Heart left ventricle (tissue), 13 donors: ENCODE measurements at regions not wholly inside any gene's neighbourhood (a gene's known extent, or its start where the extent isn't known, plus 50 kb on each side); places are given as distances from the start of the nearest gene placed in this dataset.

Experiments
- POLR2A ChIP-seq, 2 donors: fragments of 450-650 bp; IDR thresholded peaks; one replicate each; pipeline ENCODE4 v1.6.1; 2017; ENCODE audit warnings: antibody characterized with exemption in 2 of 2, mild to moderate bottlenecking in 2 of 2, moderate library complexity in 2 of 2
- TF ChIP-seq, protein P1 (sequence below), 12 donors: fragments of 200-600 bp; sonication (generic) in 4 of 12; IDR thresholded peaks; one replicate each; pipeline versions ENCODE4 v1.5.0 to v1.8.0; 2018 to 2022; ENCODE audit warnings: antibody characterized with exemption in 12 of 12, mild to moderate bottlenecking in 5 of 12
- donor health status: ischemic (EF 13 %, LVEDD 7.1; RV severe dilation, severe dysfunction).
- donor health status: DM: no; HTN: yes; CAD: no.
- donor health status: DM: no; HTN: no; CAD: no.
- donor health status: ischemic (EF 25% LVEDD 6.9; RV normal size, moderate dysfunction).
- donor health status: ischemic (EF 25% LVEDD 5.7; RV mildly dilated, moderate dysfunction).
- donor health status: ischemic (EF 35%, LVEDD 5.7; RV mildly dilated, moderate dysfunction).
- donor health status: nonischemic (EF 11% LVEDD 7.7; RV severe dilation, severe dysfunction).
- donor health status: DM: yes; HTN: yes; CAD: no.
- donor health status: PGD.
- donor health status: ischemic (EF 29% LVEDD 5.4; RV normal size, mild dysfunction).
- donor health status: nonischemic (EF 23%, LVEDD 6.1; RV moderate dilation, normal function).

- TF ChIP-seq, protein P1, sequence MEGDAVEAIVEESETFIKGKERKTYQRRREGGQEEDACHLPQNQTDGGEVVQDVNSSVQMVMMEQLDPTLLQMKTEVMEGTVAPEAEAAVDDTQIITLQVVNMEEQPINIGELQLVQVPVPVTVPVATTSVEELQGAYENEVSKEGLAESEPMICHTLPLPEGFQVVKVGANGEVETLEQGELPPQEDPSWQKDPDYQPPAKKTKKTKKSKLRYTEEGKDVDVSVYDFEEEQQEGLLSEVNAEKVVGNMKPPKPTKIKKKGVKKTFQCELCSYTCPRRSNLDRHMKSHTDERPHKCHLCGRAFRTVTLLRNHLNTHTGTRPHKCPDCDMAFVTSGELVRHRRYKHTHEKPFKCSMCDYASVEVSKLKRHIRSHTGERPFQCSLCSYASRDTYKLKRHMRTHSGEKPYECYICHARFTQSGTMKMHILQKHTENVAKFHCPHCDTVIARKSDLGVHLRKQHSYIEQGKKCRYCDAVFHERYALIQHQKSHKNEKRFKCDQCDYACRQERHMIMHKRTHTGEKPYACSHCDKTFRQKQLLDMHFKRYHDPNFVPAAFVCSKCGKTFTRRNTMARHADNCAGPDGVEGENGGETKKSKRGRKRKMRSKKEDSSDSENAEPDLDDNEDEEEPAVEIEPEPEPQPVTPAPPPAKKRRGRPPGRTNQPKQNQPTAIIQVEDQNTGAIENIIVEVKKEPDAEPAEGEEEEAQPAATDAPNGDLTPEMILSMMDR (IDR thresholded peaks at IDR 0.05), result no peak
- no peak for TF ChIP-seq POLR2A (IDR thresholded peaks at IDR 0.05)
Measured at GRCh38 chr7:93040355-93040754, 77.4 kb downstream of the SAMD9 start.
